Stimulated activated CD8-positive, alpha-beta memory T cell treated with anti-CD3 and anti-CD28 coated beads, Interleukin-4, amount 100 ng/mL, for 4 hours (primary cell): ENCODE measurements at regions not wholly inside any gene's neighbourhood (a gene's known extent, or its start where the extent isn't known, plus 50 kb on each side); places are given as distances from the start of the nearest gene placed in this dataset.
"Not testable (repeated sequence)": the region's sequence is repeated elsewhere in the genome, so short reads cannot be mapped to it uniquely, and the experiment has no call there.

ENCODE experiments used
- DNase-seq, 2 donors: peaks; one replicate each; pipeline ENCODE4 v3.0.0-alpha.2; 2020; ENCODE audit warnings: low read depth in 2 of 2, low spot score in 1 of 2

- no peak for DNase-seq
These were observed 53.5 kb upstream of the NDUFV2 start for GRCh38 chr18:9048808-9049494.

DNA sequence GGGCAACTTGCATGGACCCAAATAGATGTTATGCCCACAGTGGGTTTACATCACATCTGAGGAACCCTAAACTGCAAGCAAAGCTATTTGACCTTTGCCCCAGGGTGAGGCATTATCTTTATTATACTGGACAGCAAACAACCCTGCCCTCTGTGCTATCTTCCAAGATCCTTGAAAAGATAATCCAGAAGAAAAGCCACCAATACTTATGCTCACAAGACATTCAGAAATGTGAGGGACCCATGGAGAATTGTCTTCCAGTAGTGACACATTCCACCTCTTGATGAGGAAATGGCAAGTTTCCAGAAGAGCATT is 53.0 kb upstream of the NDUFV2 start:
- no peak for DNase-seq

DNA sequence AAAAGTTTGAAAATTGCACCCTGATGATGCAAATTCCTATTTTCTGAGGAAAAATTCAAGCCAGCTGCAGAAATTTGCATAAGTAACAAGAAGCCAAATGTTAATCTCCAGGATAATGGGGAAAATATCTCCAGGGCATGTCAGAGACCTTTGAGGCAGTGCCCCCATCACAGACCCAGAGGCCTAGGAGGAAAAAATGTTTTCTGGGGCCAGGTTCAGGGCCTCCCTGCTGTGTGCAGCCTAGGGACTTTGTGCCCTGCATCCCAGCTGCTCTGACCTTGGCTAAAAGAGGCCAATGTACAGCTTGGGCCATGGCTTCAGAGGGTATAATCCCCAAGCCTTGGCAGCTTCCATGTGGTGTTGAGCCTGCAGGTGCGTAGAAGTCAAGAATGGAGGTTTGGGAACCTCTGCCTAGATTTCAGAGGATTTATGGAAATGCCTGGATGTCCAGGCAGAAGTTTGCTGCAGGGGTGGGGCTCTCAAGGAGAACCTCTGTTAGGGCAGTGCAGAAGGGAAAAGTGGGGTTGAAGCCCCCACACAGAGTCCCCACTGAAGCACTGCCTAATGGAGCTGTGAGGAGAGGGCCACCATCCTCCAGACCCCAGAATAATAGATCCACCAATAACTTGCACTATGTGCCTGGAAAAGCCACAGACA is 51.7 kb upstream of the NDUFV2 start:
- DNase-seq: not testable (repeated sequence)
